Dedifferentiated amniotic fluid mesenchymal stem cell (primary cell): ENCODE measurements at regions not wholly inside any gene's neighbourhood (a gene's known extent, or its start where the extent isn't known, plus 50 kb on each side); places are given as distances from the start of the nearest gene placed in this dataset.

ENCODE experiments used
- DNase-seq: peaks from one replicate; pipeline ENCODE4 v3.0.0-alpha.2; 2016; ENCODE audit errors: extremely low spot score

GRCh38 chr2:15793078-15793913, 147.1 kb upstream of the MYCN start:
- no peak for DNase-seq

- no peak for DNase-seq
These were observed 146.4 kb upstream of the MYCN start for GRCh38 chr2:15793978-15794377.

- DNase-seq: no peak
These were observed 145.7 kb upstream of the MYCN start for GRCh38 chr2:15794608-15795134.

GRCh38 chr2:15795426-15795825, 144.9 kb upstream of the MYCN start:
- no peak for DNase-seq

- no peak for DNase-seq
These were observed 144.0 kb upstream of the MYCN start for GRCh38 chr2:15796167-15796942.

- DNase-seq: no peak
These were observed 143.0 kb upstream of the MYCN start for GRCh38 chr2:15797231-15797938.

GRCh38 chr2:15797939-15798281, 142.4 kb upstream of the MYCN start:
- DNase-seq: no peak

GRCh38 chr2:15798701-15799431, 141.5 kb upstream of the MYCN start:
- DNase-seq: no peak

- DNase-seq: no peak
These were observed 140.9 kb upstream of the MYCN start for GRCh38 chr2:15799432-15799827.

GRCh38 chr2:15800495-15801329, 139.6 kb upstream of the MYCN start:
- no peak for DNase-seq

- no peak for DNase-seq
These were observed 138.9 kb upstream of the MYCN start for GRCh38 chr2:15801439-15801838.

GRCh38 chr2:15801904-15802303, 138.4 kb upstream of the MYCN start:
- DNase-seq: no peak

- DNase-seq: no peak
These were observed 137.4 kb upstream of the MYCN start for GRCh38 chr2:15802657-15803542.

- DNase-seq: no peak
These were observed 136.7 kb upstream of the MYCN start for GRCh38 chr2:15803543-15804245.

GRCh38 chr2:15804246-15804619, 136.1 kb upstream of the MYCN start:
- no peak for DNase-seq

GRCh38 chr2:15804691-15805090, 135.7 kb upstream of the MYCN start:
- DNase-seq: no peak

- no peak for DNase-seq
These were observed 135.1 kb upstream of the MYCN start for GRCh38 chr2:15805206-15805605.

GRCh38 chr2:15805772-15806171, 134.6 kb upstream of the MYCN start:
- no peak for DNase-seq

GRCh38 chr2:15806801-15807417, 133.4 kb upstream of the MYCN start:
- no peak for DNase-seq
